ENCODE measurements at regions not wholly inside any gene's neighbourhood (a gene's known extent, or its start where the extent isn't known, plus 50 kb on each side); places are given as distances from the start of the nearest gene placed in this dataset.

DNA sequence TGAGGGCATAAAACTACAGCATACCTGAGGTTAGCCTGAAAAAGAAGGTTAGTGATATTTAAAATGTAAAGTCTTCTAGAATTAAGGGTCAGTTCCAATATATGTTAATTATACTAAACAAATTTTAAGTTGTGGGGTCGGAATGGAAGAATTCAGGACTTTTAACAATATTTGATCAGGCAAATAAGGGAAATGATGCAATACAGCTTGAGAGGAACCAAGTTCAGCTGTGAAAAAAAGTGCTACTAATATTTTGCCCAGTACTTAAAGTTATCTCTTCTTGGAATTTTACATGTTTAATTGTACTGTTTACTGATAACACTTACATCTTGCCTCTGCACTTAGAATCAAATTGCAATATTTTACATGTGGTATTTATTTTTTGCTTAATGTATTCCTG is 345.5 kb upstream of the CWC22 start:
- Histone ChIP-seq H3K27ac (ENCODE audit: low read depth, low read length) (no peak overlapping the region), H4K20me1 (ENCODE audit: low read depth, low read length) (no peaks in the 10 kb centered on the region), H3K9ac (ENCODE audit: low read length) (no peak overlapping the region), H3K4me2 (ENCODE audit: low read depth, low read length, poor library complexity, severe bottlenecking) (no peak overlapping the region), H3K27me3 (ENCODE audit: low read length) (no peaks in the 10 kb centered on the region), H3K9me3 (ENCODE audit: insufficient read depth, low read length) (no peaks in the 10 kb centered on the region), H3K4me3 (ENCODE audit: insufficient read depth, low read length, poor library complexity, severe bottlenecking) (no peak overlapping the region), H3K36me3 (ENCODE audit: low read length) (no peaks in the 10 kb centered on the region), H3K79me2 (ENCODE audit: insufficient read depth, low read length) (no peaks in the 10 kb centered on the region), H3F3A (ENCODE audit: insufficient read depth) (no peaks in the 10 kb centered on the region), H3K9me2 (replicated peaks; ENCODE audit: insufficient read depth, low read length) (no peaks in the 10 kb centered on the region), H2AFZ (ENCODE audit: low read depth, low read length, severe bottlenecking) (no peak overlapping the region)
- TF ChIP-seq, protein P1, sequence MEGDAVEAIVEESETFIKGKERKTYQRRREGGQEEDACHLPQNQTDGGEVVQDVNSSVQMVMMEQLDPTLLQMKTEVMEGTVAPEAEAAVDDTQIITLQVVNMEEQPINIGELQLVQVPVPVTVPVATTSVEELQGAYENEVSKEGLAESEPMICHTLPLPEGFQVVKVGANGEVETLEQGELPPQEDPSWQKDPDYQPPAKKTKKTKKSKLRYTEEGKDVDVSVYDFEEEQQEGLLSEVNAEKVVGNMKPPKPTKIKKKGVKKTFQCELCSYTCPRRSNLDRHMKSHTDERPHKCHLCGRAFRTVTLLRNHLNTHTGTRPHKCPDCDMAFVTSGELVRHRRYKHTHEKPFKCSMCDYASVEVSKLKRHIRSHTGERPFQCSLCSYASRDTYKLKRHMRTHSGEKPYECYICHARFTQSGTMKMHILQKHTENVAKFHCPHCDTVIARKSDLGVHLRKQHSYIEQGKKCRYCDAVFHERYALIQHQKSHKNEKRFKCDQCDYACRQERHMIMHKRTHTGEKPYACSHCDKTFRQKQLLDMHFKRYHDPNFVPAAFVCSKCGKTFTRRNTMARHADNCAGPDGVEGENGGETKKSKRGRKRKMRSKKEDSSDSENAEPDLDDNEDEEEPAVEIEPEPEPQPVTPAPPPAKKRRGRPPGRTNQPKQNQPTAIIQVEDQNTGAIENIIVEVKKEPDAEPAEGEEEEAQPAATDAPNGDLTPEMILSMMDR (IDR thresholded peaks at IDR 0.05; ENCODE audit: insufficient read depth, low read length, poor library complexity, severe bottlenecking): no peak
- no peak for TF ChIP-seq EZH2phosphoT487 (conservative IDR thresholded peaks at IDR 0.05; ENCODE audit: low read length)

DNA sequence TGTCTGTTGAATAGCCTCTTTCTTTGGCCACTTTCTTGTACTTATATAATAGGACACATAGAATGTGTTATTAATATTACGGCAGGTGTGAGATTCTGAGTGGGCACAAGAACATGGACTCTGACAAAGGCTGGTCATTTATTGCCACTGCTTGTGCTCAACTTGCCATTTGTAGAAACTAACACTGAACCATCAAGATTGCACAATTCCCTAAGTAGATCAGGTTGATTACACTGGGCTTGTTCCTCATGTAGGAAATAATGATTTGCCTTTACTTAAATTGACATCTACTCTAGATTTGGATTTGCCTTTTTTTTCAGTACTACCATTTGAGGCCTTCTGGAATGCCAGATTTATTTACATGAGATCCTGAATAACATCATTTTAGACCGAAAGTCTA is 342.7 kb upstream of the CWC22 start:
- Histone ChIP-seq H2AFZ (ENCODE audit: low read depth, low read length, severe bottlenecking) (no peak overlapping the region), H3K9ac (ENCODE audit: low read length) (no peak overlapping the region), H3K4me3 (ENCODE audit: insufficient read depth, low read length, poor library complexity, severe bottlenecking) (no peak overlapping the region), H3K9me3 (ENCODE audit: insufficient read depth, low read length) (no peaks in the 10 kb centered on the region), H3K79me2 (ENCODE audit: insufficient read depth, low read length) (no peaks in the 10 kb centered on the region), H3F3A (ENCODE audit: insufficient read depth) (no peaks in the 10 kb centered on the region), H3K4me2 (ENCODE audit: low read depth, low read length, poor library complexity, severe bottlenecking) (no peak overlapping the region), H3K9me2 (replicated peaks; ENCODE audit: insufficient read depth, low read length) (no peaks in the 10 kb centered on the region), H3K27ac (ENCODE audit: low read depth, low read length) (no peak overlapping the region), H3K27me3 (ENCODE audit: low read length) (no peaks in the 10 kb centered on the region), H3K36me3 (ENCODE audit: low read length) (no peaks in the 10 kb centered on the region), H4K20me1 (ENCODE audit: low read depth, low read length) (no peaks in the 10 kb centered on the region)
- TF ChIP-seq, protein P1 (IDR thresholded peaks at IDR 0.05; ENCODE audit: insufficient read depth, low read length, poor library complexity, severe bottlenecking): no peak
- no peak for TF ChIP-seq EZH2phosphoT487 (conservative IDR thresholded peaks at IDR 0.05; ENCODE audit: low read length)

GRCh38 chr2:180343528-180344345 is 336.6 kb upstream of the CWC22 start:
- Histone ChIP-seq H3K4me2 (ENCODE audit: low read depth, low read length, poor library complexity, severe bottlenecking) (no peak overlapping the region), H3K9me3 (ENCODE audit: insufficient read depth, low read length) (peaks cover 4% of the 10 kb centered on the region; the same call in 1 of the 2 replicates), H3K79me2 (ENCODE audit: insufficient read depth, low read length) (no peaks in the 10 kb centered on the region), H3F3A (ENCODE audit: insufficient read depth) (no peaks in the 10 kb centered on the region), H4K20me1 (ENCODE audit: low read depth, low read length) (no peaks in the 10 kb centered on the region), H3K36me3 (ENCODE audit: low read length) (no peaks in the 10 kb centered on the region), H2AFZ (ENCODE audit: low read depth, low read length, severe bottlenecking) (no peak overlapping the region), H3K4me3 (ENCODE audit: insufficient read depth, low read length, poor library complexity, severe bottlenecking) (no peak overlapping the region), H3K9me2 (replicated peaks; ENCODE audit: insufficient read depth, low read length) (no peaks in the 10 kb centered on the region), H3K27ac (ENCODE audit: low read depth, low read length) (no peak overlapping the region), H3K27me3 (ENCODE audit: low read length) (no peaks in the 10 kb centered on the region), H3K9ac (ENCODE audit: low read length) (no peak overlapping the region)
- TF ChIP-seq, protein P1 (IDR thresholded peaks at IDR 0.05; ENCODE audit: insufficient read depth, low read length, poor library complexity, severe bottlenecking): no peak
- no peak for TF ChIP-seq EZH2phosphoT487 (conservative IDR thresholded peaks at IDR 0.05; ENCODE audit: low read length)

Measured in SU-DHL-6 (cell line).